ENCODE measurements at regions not wholly inside any gene's neighbourhood (a gene's known extent, or its start where the extent isn't known, plus 50 kb on each side); places are given as distances from the start of the nearest gene placed in this dataset.

- H3K4me1 Mint-ChIP-seq (ENCODE audit: low read depth): no peaks in the 10 kb centered on the region
- H3K27ac Mint-ChIP-seq: no peak overlapping the region
- no peak for DNase-seq
- intact Hi-C loops (cut with micrococcal nuclease): no loop called here
- no peaks in the 10 kb centered on the region for H3K27me3 Mint-ChIP-seq
- CTCF ChIA-PET: no interaction called here
- H3K4me3 Mint-ChIP-seq: no peak overlapping the region
- H3K36me3 Mint-ChIP-seq: no peaks in the 10 kb centered on the region
- POLR2A ChIA-PET: no interaction called here
- H3K9me3 Mint-ChIP-seq: peaks cover 5% of the 10 kb centered on the region
Measured at GRCh38 chr21:22855581-22855980, 1857.4 kb downstream of the NCAM2 start.

- peaks cover 3% of the 10 kb centered on the region for H3K9me3 Mint-ChIP-seq
- POLR2A ChIA-PET: no interaction called here
- intact Hi-C loops (cut with micrococcal nuclease): no loop called here
- no peaks in the 10 kb centered on the region for H3K27me3 Mint-ChIP-seq
- no peak for DNase-seq
- H3K27ac Mint-ChIP-seq: no peak overlapping the region
- CTCF ChIA-PET: no interaction called here
- H3K36me3 Mint-ChIP-seq: no peaks in the 10 kb centered on the region
- no peak overlapping the region for H3K4me3 Mint-ChIP-seq
- no peaks in the 10 kb centered on the region for H3K4me1 Mint-ChIP-seq (ENCODE audit: low read depth)
Measured at GRCh38 chr21:22871692-22872091, 1873.5 kb downstream of the NCAM2 start.

- Mint-ChIP-seq H3K36me3 (no peaks in the 10 kb centered on the region), H3K27me3 (no peaks in the 10 kb centered on the region), H3K27ac (no peak overlapping the region), H3K9me3 (peaks cover 5% of the 10 kb centered on the region), H3K4me1 (ENCODE audit: low read depth) (no peaks in the 10 kb centered on the region), H3K4me3 (no peak overlapping the region)
- no peak for DNase-seq
- intact Hi-C loops (cut with micrococcal nuclease): no loop called here
- ChIA-PET POLR2A (no interaction called here), CTCF (no interaction called here)
Measured at GRCh38 chr21:22880573-22880972, 1882.4 kb downstream of the NCAM2 start.

- H3K9me3 Mint-ChIP-seq: peaks cover 5% of the 10 kb centered on the region
- no peak overlapping the region for H3K4me3 Mint-ChIP-seq
- H3K4me1 Mint-ChIP-seq (ENCODE audit: low read depth): no peaks in the 10 kb centered on the region
- POLR2A ChIA-PET: no interaction called here
- intact Hi-C loops (cut with micrococcal nuclease): no loop called here
- no peak overlapping the region for H3K27ac Mint-ChIP-seq
- no peaks in the 10 kb centered on the region for H3K36me3 Mint-ChIP-seq
- CTCF ChIA-PET: no interaction called here
- no peak for DNase-seq
- no peaks in the 10 kb centered on the region for H3K27me3 Mint-ChIP-seq
Measured at GRCh38 chr21:22881131-22881530, 1882.9 kb downstream of the NCAM2 start.

- Mint-ChIP-seq H3K27me3 (no peaks in the 10 kb centered on the region), H3K27ac (no peak overlapping the region), H3K9me3 (peaks cover 2% of the 10 kb centered on the region), H3K36me3 (no peaks in the 10 kb centered on the region), H3K4me1 (ENCODE audit: low read depth) (no peaks in the 10 kb centered on the region), H3K4me3 (no peak overlapping the region)
- no peak for DNase-seq
- ChIA-PET CTCF (no interaction called here), POLR2A (no interaction called here)
- intact Hi-C loops (cut with micrococcal nuclease): no loop called here
Measured at GRCh38 chr21:22885079-22885478, 1886.9 kb downstream of the NCAM2 start.

- no peaks in the 10 kb centered on the region for H3K36me3 Mint-ChIP-seq
- CTCF ChIA-PET: no interaction called here
- no peaks in the 10 kb centered on the region for H3K27me3 Mint-ChIP-seq
- no peaks in the 10 kb centered on the region for H3K4me1 Mint-ChIP-seq (ENCODE audit: low read depth)
- POLR2A ChIA-PET: no interaction called here
- no peak overlapping the region for H3K4me3 Mint-ChIP-seq
- DNase-seq: no peak
- peaks cover 2% of the 10 kb centered on the region for H3K9me3 Mint-ChIP-seq
- H3K27ac Mint-ChIP-seq: no peak overlapping the region
- intact Hi-C loops (cut with micrococcal nuclease): no loop called here
Measured at GRCh38 chr21:22885614-22886013, 1887.4 kb downstream of the NCAM2 start.

GRCh38 chr21:22889445-22889844 is 1891.2 kb downstream of the NCAM2 start:
- Mint-ChIP-seq H3K9me3 (no peaks in the 10 kb centered on the region), H3K4me3 (no peak overlapping the region), H3K36me3 (no peaks in the 10 kb centered on the region), H3K4me1 (ENCODE audit: low read depth) (no peaks in the 10 kb centered on the region), H3K27me3 (no peaks in the 10 kb centered on the region), H3K27ac (no peak overlapping the region)
- POLR2A ChIA-PET: no interaction called here
- CTCF ChIA-PET: no interaction called here
- intact Hi-C loops (cut with micrococcal nuclease): no loop called here
- no peak for DNase-seq

GRCh38 chr21:22890656-22891055 is 1892.4 kb downstream of the NCAM2 start:
- H3K27me3 Mint-ChIP-seq: no peaks in the 10 kb centered on the region
- no peaks in the 10 kb centered on the region for H3K4me1 Mint-ChIP-seq (ENCODE audit: low read depth)
- no peak for DNase-seq
- intact Hi-C loops (cut with micrococcal nuclease): no loop called here
- CTCF ChIA-PET: no interaction called here
- POLR2A ChIA-PET: no interaction called here
- no peaks in the 10 kb centered on the region for H3K9me3 Mint-ChIP-seq
- no peaks in the 10 kb centered on the region for H3K36me3 Mint-ChIP-seq
- H3K4me3 Mint-ChIP-seq: no peak overlapping the region
- no peak overlapping the region for H3K27ac Mint-ChIP-seq

- Mint-ChIP-seq H3K27ac (no peak overlapping the region), H3K36me3 (no peaks in the 10 kb centered on the region), H3K4me3 (no peak overlapping the region), H3K9me3 (no peaks in the 10 kb centered on the region), H3K4me1 (ENCODE audit: low read depth) (no peaks in the 10 kb centered on the region), H3K27me3 (no peaks in the 10 kb centered on the region)
- intact Hi-C loops (cut with micrococcal nuclease): no loop called here
- no peak for DNase-seq
- CTCF ChIA-PET: no interaction called here
- POLR2A ChIA-PET: no interaction called here
Measured at GRCh38 chr21:22892028-22892427, 1893.8 kb downstream of the NCAM2 start.

- no peak overlapping the region for H3K27ac Mint-ChIP-seq
- DNase-seq: no peak
- POLR2A ChIA-PET: no interaction called here
- no peaks in the 10 kb centered on the region for H3K9me3 Mint-ChIP-seq
- no peaks in the 10 kb centered on the region for H3K4me1 Mint-ChIP-seq (ENCODE audit: low read depth)
- no peaks in the 10 kb centered on the region for H3K27me3 Mint-ChIP-seq
- no peak overlapping the region for H3K4me3 Mint-ChIP-seq
- intact Hi-C loops (cut with micrococcal nuclease): no loop called here
- H3K36me3 Mint-ChIP-seq: no peaks in the 10 kb centered on the region
- CTCF ChIA-PET: no interaction called here
Measured at GRCh38 chr21:22892740-22893139, 1894.5 kb downstream of the NCAM2 start.

GRCh38 chr21:22898051-22898665 is 1899.9 kb downstream of the NCAM2 start:
- Mint-ChIP-seq H3K4me3 (no peak overlapping the region), H3K36me3 (no peaks in the 10 kb centered on the region), H3K4me1 (ENCODE audit: low read depth) (no peaks in the 10 kb centered on the region), H3K9me3 (no peaks in the 10 kb centered on the region), H3K27me3 (no peaks in the 10 kb centered on the region), H3K27ac (no peak overlapping the region)
- DNase-seq: no peak
- CTCF ChIA-PET: no interaction called here
- POLR2A ChIA-PET: no interaction called here
- intact Hi-C loops (cut with micrococcal nuclease): no loop called here

- Mint-ChIP-seq H3K27me3 (no peaks in the 10 kb centered on the region), H3K27ac (no peak overlapping the region), H3K9me3 (no peaks in the 10 kb centered on the region), H3K4me1 (ENCODE audit: low read depth) (no peaks in the 10 kb centered on the region), H3K36me3 (no peaks in the 10 kb centered on the region), H3K4me3 (no peak overlapping the region)
- ChIA-PET CTCF (no interaction called here), POLR2A (no interaction called here)
- intact Hi-C loops (cut with micrococcal nuclease): no loop called here
- DNase-seq: no peak
Measured at GRCh38 chr21:22900490-22900889, 1902.3 kb downstream of the NCAM2 start.

GRCh38 chr21:22903851-22904250 is 1905.6 kb downstream of the NCAM2 start:
- Mint-ChIP-seq H3K27me3 (no peaks in the 10 kb centered on the region), H3K4me1 (ENCODE audit: low read depth) (no peaks in the 10 kb centered on the region), H3K9me3 (no peaks in the 10 kb centered on the region), H3K4me3 (no peak overlapping the region), H3K27ac (no peak overlapping the region), H3K36me3 (no peaks in the 10 kb centered on the region)
- ChIA-PET POLR2A (no interaction called here), CTCF (no interaction called here)
- no peak for DNase-seq
- intact Hi-C loops (cut with micrococcal nuclease): no loop called here

GRCh38 chr21:22904385-22904784 is 1906.2 kb downstream of the NCAM2 start:
- no peak overlapping the region for H3K27ac Mint-ChIP-seq
- POLR2A ChIA-PET: no interaction called here
- intact Hi-C loops (cut with micrococcal nuclease): no loop called here
- no peaks in the 10 kb centered on the region for H3K9me3 Mint-ChIP-seq
- CTCF ChIA-PET: no interaction called here
- no peak overlapping the region for H3K4me3 Mint-ChIP-seq
- DNase-seq: no peak
- H3K4me1 Mint-ChIP-seq (ENCODE audit: low read depth): no peaks in the 10 kb centered on the region
- H3K36me3 Mint-ChIP-seq: no peaks in the 10 kb centered on the region
- H3K27me3 Mint-ChIP-seq: no peaks in the 10 kb centered on the region

Measured in activated CD4-positive, alpha-beta memory T cell treated with anti-CD3 and anti-CD28 coated beads for 36 hours (primary cell).